ENCODE measurements at regions not wholly inside any gene's neighbourhood (a gene's known extent, or its start where the extent isn't known, plus 50 kb on each side); places are given as distances from the start of the nearest gene placed in this dataset.

DNA sequence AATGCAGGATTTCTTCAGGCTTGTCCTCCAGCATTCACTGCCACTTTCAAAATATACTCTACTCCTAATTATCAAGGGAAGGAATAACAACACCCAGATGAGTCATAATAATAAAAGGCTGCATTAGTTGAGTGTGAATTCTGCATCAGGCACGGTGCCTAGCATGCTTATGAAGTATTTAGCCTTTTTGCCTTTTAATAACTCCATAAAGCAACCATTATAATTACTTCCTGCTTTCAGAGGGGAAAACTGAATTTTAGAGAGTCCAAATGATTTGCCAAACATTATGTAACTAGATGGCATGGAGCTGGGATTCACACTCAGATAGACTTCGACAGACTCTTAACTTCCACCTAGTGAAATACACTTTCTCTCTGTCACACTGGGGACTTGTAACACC lies 2365.5 kb downstream of the PCDH7 start:
- Mint-ChIP-seq H3K27me3 (no peaks in the 10 kb centered on the region), H3K4me3 (no peak overlapping the region), H3K27ac (no peak overlapping the region), H3K36me3 (ENCODE audit: low read depth) (no peaks in the 10 kb centered on the region), H3K9me3 (peaks cover 11% of the 10 kb centered on the region), H3K4me1 (no peaks in the 10 kb centered on the region)
- DNase-seq, result no peak
- ChIA-PET POLR2A (no interaction called here), CTCF (no interaction called here)
- ATAC-seq (ENCODE audit: low read depth), result no peak
- TF ChIP-seq, protein P1, sequence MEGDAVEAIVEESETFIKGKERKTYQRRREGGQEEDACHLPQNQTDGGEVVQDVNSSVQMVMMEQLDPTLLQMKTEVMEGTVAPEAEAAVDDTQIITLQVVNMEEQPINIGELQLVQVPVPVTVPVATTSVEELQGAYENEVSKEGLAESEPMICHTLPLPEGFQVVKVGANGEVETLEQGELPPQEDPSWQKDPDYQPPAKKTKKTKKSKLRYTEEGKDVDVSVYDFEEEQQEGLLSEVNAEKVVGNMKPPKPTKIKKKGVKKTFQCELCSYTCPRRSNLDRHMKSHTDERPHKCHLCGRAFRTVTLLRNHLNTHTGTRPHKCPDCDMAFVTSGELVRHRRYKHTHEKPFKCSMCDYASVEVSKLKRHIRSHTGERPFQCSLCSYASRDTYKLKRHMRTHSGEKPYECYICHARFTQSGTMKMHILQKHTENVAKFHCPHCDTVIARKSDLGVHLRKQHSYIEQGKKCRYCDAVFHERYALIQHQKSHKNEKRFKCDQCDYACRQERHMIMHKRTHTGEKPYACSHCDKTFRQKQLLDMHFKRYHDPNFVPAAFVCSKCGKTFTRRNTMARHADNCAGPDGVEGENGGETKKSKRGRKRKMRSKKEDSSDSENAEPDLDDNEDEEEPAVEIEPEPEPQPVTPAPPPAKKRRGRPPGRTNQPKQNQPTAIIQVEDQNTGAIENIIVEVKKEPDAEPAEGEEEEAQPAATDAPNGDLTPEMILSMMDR (IDR thresholded peaks at IDR 0.05), result no peak
- intact Hi-C loops (cut with micrococcal nuclease), result no loop called here

DNA sequence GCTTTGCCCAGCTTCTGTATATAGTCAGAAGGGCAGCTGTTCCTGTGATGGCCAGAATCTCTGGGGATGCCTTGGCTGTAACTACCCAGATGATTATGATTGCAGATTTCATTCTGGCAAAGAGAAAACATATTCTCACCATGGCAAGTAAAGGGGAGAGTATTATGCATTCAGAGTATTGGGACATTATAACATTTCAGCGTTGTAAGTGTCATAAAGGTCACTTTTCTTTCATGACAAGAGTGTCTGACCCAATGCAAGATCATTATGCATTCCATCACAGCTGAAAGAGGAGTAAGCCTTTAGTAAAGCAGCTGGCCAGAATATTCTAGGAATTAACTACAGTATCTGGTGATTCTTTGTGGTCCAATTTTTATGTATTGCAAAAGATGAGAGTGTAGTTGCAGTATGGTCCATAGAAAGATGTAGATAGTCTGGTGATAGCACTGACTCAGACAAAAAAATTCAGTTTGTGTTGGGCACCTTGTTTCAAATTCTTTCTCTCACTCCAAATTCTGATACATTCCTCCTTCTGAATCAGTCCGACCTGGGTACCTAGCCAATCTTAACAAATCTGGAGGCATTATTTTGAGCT lies 2366.3 kb downstream of the PCDH7 start:
- no peaks in the 10 kb centered on the region for H3K36me3 Mint-ChIP-seq (ENCODE audit: low read depth)
- no peak overlapping the region for H3K27ac Mint-ChIP-seq
- intact Hi-C loops (cut with micrococcal nuclease), result no loop called here
- no peak for DNase-seq
- no peaks in the 10 kb centered on the region for H3K27me3 Mint-ChIP-seq
- no peaks in the 10 kb centered on the region for H3K4me1 Mint-ChIP-seq
- no peak for ATAC-seq (ENCODE audit: low read depth)
- TF ChIP-seq, protein P1 (IDR thresholded peaks at IDR 0.05), result no peak
- CTCF ChIA-PET, result no interaction called here
- peaks cover 7% of the 10 kb centered on the region for H3K9me3 Mint-ChIP-seq
- POLR2A ChIA-PET, result no interaction called here
- no peak overlapping the region for H3K4me3 Mint-ChIP-seq

DNA sequence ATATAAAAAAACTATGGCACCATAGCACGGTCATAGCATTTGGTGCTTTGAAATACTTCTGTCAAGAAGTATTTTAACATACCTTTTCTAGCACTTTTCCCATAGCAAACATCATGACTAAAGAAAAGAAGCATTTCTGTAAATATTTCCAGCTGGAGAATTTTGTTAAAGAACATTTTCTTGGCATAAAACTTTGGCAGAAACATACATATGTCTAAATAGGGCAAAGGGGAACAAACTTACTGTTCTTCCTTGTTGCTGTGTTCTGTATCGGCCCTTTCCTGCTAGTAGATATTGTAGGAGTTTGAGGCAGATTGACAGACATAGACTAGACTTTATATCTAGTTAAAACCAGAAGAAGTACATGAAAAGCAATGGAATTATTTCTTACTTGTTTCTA lies 2368.5 kb downstream of the PCDH7 start:
- H3K27me3 Mint-ChIP-seq, result no peaks in the 10 kb centered on the region
- H3K4me1 Mint-ChIP-seq, result no peaks in the 10 kb centered on the region
- POLR2A ChIA-PET, result no interaction called here
- TF ChIP-seq, protein P1 (IDR thresholded peaks at IDR 0.05), result no peak
- no peak for DNase-seq
- no peak for ATAC-seq (ENCODE audit: low read depth)
- CTCF ChIA-PET, result no interaction called here
- no peaks in the 10 kb centered on the region for H3K36me3 Mint-ChIP-seq (ENCODE audit: low read depth)
- intact Hi-C loops (cut with micrococcal nuclease), result no loop called here
- no peak overlapping the region for H3K4me3 Mint-ChIP-seq
- peaks cover 6% of the 10 kb centered on the region for H3K9me3 Mint-ChIP-seq
- H3K27ac Mint-ChIP-seq, result no peak overlapping the region

DNA sequence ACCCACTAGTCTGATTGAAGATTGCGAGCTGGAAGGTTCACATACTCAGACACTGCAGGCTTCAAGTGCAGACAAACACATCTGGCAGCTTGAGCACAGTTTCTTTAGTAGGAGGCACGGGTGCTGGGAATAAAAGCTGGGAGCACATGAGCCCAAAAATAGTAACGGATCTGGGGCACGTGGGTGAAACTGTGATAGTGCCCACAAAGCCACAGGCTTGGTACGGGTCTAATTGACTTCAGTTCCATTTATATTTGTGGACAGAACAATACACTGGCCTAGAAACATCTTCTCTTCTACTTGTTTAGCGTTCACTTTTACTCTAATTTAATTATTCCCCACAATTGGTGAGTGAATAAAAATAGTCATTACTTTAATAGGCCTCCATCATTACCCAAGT lies 2370.7 kb downstream of the PCDH7 start:
- H3K27ac Mint-ChIP-seq, result no peak overlapping the region
- ChIA-PET POLR2A (no interaction called here), CTCF (no interaction called here)
- no peak overlapping the region for H3K4me3 Mint-ChIP-seq
- no peaks in the 10 kb centered on the region for H3K36me3 Mint-ChIP-seq (ENCODE audit: low read depth)
- intact Hi-C loops (cut with micrococcal nuclease), result no loop called here
- TF ChIP-seq, protein P1 (IDR thresholded peaks at IDR 0.05), result no peak
- no peaks in the 10 kb centered on the region for H3K27me3 Mint-ChIP-seq
- no peaks in the 10 kb centered on the region for H3K4me1 Mint-ChIP-seq
- ATAC-seq (ENCODE audit: low read depth) (no peak), DNase-seq (no peak)
- peaks cover 6% of the 10 kb centered on the region for H3K9me3 Mint-ChIP-seq

DNA sequence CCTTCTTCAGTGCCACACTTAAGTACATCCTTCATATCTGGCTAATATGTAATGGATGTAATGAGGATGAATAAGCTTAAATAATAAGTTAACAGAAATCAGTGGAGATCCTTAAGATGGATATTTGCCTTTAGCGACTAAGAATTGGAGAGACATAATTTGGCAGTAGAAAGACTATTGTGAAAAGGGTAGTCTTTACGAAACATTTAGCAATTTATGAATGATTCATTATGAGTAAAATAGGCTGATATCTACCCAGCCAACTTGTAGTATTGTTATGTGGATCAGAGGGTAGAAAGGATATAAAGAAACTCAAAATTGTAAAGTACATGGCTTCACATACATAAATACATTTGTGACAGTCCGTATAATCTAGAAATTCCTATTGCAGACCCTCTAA lies 2371.8 kb downstream of the PCDH7 start:
- TF ChIP-seq, protein P1 (IDR thresholded peaks at IDR 0.05), result no peak
- DNase-seq, result no peak
- Mint-ChIP-seq H3K9me3 (peaks cover 8% of the 10 kb centered on the region), H3K4me3 (no peak overlapping the region), H3K4me1 (no peaks in the 10 kb centered on the region), H3K27ac (no peak overlapping the region), H3K27me3 (no peaks in the 10 kb centered on the region), H3K36me3 (ENCODE audit: low read depth) (no peaks in the 10 kb centered on the region)
- ATAC-seq (ENCODE audit: low read depth), result no peak
- intact Hi-C loops (cut with micrococcal nuclease), result no loop called here
- POLR2A ChIA-PET, result no interaction called here
- CTCF ChIA-PET, result no interaction called here

Measured in activated B cell treated with CpG ODN at 0.5 μM for 24 hours (primary cell).